IPS DF 4.7 (cell line): ENCODE measurements at regions not wholly inside any gene's neighbourhood (a gene's known extent, or its start where the extent isn't known, plus 50 kb on each side); places are given as distances from the start of the nearest gene placed in this dataset.
"Not testable (repeated sequence)": the region's sequence is repeated elsewhere in the genome, so short reads cannot be mapped to it uniquely, and the experiment has no call there.

Experiments used
- DNase-seq: peaks from one replicate; pipeline ENCODE4 v3.0.0-alpha.2; 2013; ENCODE audit warnings: low spot score; ENCODE audit errors: extremely low read depth

DNA sequence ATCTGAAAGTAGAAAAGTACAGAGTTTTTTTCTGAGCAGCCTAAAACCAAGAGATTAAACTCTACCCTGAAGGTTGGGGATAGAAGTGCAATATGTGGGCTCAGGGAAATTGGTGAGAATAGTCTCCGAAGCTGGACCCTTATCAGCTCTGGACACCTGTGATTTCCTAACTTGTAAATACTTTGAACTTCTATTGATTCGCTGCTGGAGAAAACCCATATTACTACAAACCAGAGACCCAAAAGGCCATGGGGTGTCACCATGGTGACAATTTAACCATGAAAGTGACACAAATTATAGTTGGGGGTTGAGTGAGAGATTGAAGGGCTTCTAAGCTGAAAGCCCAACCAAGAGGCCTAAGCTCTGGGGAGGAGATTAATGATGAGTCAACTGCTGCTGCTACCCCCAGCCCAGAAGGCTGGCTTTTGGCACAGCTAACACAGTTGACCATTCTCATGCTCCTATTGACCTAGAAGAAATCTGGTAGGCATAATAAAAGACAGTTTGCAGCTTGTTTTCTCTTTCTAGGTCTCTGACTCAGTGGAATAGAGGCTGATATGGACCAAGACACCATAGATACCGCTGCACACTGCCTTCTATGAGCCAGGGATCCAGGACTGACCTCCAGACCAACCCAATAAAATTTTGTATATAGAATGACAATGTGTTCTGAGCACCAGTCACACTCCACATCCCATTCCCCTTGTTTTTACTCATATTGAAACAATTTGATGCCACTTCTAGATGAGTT is 131.9 kb upstream of the FNDC3A start:
- no peak for DNase-seq

DNA sequence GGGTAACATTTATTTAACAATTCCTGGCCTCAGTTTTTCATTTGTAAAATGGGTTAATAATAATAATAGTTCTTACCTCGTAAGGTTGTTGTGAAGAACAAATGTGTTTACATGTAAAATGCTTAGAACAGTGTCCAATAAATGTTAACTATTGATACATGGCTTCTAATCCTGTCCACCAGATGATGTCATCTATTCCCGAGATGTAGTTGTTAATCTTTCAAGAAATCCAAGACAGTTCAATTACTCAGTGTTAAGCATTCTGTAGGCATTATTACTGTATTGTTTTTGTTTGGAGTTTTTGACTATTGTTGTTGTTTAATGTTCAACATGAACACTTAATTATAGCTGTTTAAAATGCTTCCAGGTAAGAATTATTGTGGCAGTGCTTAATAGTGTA is 131.0 kb upstream of the FNDC3A start:
- no peak for DNase-seq

DNA sequence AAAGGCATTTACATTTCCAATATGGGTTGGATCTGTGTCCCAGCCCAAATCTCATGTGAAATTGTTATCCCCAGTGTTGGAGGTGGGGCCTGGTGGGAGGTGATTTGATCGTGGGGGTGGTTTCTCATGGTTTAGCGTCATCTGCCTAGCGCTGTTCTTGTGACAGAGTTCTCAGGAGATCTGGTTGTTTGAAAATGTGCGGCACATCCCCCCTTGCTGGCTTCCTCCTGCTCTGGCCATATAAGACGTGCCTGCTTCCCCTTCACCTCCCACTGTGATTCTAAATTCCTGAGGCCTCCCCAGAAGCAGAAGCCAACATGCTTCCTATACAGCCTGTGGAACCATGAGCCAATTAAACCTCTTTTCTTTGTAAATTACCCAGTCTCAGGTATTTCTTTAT is 126.2 kb upstream of the FNDC3A start:
- no peak for DNase-seq

DNA sequence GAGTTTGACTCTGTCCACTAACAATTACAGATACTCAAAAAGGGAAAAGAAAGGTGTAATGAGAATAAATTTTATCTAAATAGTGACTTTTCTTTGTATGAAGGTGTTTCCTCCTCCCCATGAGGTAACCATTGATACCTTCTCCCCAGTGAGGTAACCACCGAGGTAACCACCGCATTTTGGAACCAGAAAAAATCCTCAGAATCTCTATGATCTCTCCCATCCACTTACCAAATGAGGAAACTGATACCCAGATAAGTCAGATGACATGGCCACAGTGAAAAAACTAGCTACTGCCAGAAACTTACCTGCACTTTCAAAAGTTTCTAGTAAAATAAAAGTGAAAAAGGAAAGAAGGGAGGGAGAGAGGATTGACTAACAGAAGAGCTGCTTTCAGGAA is 124.0 kb upstream of the FNDC3A start:
- no peak for DNase-seq

DNA sequence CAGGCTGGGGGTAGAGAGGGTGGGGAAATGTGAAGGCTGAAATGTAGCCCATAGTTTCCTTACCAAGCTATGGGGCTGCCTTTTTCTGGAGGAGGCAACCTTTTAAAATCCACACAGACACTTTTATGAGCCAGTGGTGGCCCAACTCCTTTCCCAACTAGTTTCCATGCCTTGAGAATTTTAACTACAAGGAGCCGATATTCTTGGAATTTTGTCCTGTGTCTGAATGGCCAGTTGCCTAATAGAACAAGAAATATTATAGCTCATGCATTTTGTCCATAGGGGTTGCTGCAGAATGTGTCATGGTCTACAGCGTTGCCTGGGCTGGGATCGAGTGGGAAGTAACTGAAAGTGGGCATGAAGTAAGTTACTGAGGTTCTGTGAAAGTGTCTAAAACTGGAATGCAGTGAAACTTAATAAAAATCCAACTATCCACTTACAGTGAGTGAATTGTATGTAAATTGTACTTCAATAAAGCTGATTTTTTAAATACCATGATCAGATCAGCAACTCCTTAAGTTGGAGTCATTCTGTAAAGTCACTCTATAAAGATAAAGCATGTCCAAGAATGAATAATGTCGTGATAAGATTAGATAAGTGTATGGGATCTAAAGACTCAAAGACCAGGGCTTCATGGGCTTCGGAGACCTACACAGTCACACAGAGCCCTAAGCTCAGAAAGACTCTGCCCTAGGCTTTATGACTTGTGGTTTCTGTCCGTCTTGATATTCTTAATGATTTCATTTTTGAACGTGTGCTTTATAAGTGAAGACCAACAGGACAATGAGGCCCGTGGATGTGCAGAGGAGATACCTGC is 122.6 kb upstream of the FNDC3A start:
- no peak for DNase-seq

DNA sequence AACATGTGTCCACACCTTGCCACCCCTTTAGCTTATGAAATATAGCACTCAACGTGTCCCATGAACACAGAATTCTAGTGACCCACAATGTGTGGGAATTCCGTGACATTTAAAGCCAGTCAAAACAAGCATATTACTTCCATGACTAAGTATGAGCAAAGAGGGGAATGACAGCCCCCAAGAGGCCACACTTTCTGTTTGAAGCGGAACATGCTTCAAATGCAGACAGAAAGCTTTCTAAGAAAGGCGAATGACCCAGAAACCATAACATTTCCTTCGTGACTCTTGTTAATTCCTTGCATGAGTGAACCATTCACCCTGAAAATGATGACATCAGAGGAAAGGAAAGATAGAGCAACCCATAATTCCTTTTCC is 122.0 kb upstream of the FNDC3A start:
- no peak for DNase-seq

DNA sequence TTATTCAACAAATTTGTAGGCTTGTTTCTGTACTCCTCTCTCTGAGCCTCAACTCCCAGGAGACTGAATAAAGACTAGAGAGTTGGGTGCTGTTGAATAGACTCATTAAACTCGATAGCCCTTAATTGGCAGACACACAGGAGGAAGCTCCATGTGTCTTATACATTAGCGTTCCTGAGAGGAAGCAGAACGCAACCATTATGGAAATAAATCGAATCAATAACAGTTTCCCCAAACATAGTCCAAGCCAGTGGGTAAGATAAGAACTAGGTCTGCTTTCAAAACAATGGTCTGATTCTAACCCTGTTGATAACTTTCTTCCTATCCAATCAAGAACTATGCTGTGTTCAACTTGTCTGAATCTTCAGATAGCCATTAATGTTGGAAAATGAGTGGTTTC is 118.1 kb upstream of the FNDC3A start:
- no peak for DNase-seq

DNA sequence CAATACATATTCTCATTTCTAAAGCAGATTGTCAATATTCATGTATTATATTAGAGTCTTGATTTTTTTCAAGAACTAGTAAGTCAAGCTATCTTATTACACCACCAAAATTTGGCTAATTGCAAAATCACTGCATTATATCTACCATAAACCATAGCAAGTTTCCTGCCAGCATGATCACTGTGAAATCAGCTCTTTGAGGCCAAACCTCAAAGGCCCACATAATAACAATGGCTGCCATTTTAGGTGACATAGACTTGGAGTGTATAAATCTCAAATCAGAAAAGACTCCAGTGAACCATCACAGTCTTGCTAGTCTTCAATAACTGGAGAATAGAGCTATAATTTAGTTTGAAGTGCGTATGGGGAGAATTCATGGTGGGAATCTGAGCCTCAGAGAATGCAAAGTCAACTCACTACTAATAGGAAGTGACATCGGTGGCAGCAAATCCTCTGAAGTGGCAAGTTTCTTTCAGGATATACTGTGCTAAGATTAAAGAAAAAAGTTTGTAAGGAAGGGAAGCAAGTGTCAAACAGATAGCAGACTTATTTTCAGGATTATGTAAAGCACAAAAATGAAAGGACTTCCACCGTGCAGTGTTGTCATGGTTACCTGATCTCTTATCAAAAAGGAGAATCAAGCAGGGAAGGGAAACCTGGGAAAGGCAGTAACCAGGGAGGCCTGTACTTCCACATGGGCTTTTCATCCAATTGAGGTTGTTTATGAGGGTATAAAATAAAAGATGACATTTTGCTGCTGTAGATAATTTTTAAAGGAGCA is 117.4 kb upstream of the FNDC3A start:
- no peak for DNase-seq

DNA sequence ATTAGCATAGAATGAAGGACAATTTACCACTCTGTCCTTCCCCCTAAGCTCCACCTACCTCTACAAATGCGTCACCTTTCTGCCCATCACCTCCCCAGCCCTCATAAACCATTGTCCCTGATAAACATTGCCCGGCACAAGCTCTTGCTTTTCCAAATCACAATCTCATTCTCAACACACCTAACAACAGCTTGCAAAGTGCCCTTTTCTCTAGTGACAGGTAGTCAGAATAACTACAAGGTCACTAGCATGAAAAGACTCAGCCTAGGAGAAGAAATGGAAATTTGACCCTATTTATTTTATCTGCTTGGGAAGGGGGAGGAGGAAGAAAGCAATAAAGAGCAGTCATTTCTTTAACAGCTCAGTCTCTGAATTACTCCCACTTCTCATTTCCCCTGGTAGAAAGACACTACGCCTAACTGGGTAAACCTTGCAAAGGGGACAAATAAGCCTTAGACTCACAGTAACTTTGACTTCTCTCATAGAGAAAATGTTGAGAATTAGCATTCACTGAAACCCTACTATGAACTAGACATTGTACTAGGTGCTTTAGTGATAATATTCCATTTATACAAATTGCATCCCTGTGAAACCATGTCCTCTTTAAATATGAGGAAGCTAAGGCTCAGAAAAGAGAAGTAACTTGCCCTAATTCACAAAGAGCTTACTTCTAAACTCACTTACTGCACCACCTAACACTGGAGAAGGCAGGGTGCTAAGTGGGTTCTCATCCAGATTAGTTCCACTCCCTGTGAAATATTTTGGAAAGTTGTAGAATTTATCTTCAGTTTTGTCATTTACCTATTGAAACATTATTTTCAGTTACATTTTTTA is 116.2 kb upstream of the FNDC3A start:
- DNase-seq: no peak

DNA sequence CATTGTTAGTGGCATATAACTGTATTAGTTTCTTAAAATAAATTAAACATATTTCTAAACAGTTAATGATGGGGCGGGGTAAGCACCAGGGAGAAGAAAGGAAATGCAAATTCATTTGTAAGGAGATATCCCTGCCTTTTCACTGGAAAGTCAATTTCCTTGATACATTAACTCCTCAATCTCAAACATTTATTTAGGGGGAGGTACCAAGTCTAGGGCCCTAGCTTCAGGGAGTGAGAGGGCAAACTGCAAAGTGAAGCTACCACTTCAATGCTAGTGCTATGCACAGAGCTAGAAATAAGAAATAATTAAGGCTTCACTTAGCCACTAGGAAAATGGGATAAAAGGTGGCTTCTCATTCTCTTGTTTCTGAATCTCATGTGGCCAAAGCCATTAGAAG is 115.3 kb upstream of the FNDC3A start:
- no peak for DNase-seq

DNA sequence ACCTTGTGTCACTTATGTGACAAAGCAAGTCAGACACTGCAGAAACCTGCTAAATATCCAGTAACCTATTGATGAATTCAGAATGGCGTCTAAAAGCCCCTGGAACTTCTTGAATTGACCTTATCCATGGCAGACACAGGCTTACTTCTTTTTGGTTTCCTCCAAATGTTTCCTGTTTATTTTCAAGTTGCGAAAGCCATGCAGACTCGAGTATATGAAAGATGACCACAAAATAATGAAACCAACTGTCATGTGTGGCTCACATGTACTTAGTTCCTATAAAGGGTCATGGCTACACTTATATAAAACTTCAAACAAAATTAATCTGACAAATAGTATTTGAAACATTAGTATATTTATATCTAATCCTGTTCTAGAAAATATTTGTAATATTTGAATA is 113.1 kb upstream of the FNDC3A start:
- no peak for DNase-seq

DNA sequence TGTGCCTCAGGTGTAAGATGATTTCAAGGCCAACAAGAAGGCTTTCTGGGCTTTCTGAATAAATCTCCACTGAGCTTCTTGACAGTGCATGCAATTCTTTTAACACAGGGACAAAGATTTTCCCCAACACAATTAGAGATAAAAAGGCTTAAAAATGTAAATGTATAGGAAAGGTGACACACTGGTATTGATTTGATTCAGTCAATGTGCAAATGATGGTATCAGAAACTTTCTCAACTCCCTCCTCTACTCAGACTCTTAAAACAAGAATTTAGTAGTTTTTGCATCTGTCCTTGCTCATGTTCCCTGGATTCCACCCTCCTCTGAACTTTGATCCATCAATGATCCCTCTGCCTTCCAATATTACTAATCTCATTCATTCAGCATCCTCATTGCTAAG is 111.6 kb upstream of the FNDC3A start:
- DNase-seq: no peak

DNA sequence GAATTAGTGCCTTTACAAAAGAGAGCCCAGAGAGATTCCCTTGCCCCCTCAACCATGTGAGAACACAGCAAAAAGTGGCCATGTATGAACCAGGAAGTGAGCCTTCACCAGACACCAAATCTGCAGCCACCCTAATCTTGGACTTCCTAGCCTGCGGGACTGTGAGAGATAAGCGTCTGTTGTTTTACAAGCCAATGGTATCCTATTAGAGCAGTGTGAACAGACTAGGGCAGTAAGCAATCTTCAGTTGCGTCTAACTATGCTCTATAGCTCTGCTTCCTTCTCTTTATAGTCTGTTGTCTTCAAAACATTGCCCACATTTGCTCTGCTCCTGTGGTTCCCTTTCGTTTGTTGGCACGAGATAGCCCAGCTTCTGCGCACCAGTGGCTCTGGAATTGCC is 109.5 kb upstream of the FNDC3A start:
- DNase-seq: no peak

DNA sequence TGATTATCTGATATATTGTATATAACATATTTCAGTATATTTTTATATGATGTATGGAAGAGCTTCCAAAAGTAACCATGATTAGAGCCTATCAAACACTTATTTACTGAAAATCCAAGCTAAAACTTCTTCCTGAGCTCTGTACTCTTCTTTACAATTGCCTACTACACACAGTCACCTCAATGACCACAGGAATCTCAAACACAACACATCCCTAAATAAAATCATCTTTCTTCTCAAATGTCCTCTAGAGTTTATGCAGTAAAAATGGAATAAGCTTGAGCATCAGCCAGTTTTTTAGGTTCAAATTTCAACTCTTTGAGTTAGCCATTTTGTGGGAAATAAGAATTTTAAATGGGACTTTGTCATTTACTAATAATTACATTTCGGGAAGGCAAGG is 102.6 kb upstream of the FNDC3A start:
- no peak for DNase-seq

DNA sequence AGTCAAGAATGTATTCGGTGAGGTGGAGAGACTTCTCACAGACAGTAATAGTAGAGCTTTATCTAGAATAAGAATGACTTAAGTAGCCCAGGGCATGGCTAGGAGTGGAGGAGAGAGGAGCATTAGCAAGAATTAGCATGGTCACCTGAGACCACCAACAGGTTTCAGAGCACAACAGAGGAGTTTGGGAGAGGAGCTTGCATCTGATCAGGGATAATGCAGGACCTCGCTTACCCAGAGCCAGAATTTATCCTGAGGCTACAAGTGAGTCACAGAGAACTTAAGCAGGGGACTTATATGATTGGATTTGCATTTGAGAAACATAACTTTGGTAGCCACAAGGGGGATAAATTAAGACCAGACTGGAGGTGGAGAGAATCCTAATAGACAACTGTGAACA is 102.1 kb upstream of the FNDC3A start:
- DNase-seq: peak; percentile 30

DNA sequence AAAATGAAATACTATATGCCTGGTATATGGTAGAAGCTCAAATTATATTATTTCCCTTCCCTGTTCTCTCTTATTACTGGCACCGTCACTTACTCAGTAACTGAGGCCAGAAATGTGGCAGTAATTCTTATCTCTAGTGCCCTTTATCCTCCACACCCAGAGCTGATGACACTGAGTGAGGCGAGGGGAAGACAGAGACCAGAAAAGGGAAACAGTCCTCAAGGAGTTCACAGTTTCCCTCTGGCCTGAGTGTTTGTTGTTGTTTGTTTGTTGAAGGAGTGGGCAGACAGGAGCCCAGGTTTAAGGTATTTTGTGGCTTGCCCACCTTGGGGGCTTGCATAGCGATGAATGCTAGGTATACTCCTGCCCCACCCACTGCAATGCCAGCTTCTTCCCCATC is 101.5 kb upstream of the FNDC3A start:
- no peak for DNase-seq

DNA sequence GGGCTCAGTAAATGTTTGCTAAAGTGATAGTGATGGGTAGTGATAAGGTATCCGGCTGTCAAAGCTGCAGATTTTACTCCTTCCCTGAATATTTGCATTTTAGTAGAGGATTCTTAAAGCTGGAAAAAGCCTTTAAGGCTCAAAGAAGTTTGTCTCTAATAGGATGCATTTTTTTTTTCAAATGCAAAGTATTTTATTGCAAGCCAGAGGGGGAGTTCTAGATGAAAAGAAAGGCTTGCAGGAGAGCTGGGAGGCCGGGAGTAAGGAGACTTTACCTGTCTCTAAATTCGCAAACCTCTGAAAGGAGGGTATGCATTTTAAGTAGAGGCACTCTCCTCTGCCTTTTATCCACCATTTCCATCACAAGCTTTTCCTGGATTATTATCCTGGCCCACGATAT is 100.7 kb upstream of the FNDC3A start:
- no peak for DNase-seq

DNA sequence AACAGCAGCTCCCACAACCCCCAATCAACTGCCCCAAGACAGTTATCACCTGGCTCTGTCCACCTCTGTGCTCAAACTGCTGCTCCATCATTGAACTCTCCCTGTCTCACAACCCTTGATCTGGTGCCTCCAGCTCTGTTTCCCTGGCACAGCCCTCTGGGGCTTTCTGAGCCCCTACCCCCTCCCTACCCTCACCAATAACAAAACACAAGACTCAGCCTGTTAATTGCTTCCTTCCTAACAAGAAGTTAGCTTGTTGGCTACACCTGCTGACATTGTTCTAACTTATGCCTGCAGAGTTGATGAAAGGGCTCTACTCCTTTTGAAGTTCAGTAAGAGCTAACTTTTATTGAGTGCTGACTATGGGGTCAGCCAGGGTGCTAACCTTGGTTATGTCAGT is 99.4 kb upstream of the FNDC3A start:
- peak; percentile 36 for DNase-seq

DNA sequence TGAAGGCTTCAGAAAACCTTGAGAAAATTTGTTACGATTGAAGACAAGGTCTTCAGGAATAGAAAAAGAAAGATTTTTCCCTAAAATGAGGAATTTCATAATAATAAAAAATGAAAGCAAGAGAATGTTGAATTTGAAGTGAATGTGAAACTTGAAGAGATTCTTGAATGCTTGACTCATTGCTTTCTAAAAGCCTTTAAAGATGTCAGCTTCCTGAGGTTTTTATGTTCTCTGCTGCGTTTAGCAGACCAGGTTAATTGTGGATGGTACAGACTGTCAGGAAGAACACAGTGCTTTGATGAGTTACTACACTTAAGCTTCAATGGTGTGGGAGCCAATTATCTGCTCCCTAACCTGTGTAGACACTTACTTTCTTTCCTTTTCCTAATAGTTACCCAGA is 96.3 kb upstream of the FNDC3A start:
- no peak for DNase-seq

DNA sequence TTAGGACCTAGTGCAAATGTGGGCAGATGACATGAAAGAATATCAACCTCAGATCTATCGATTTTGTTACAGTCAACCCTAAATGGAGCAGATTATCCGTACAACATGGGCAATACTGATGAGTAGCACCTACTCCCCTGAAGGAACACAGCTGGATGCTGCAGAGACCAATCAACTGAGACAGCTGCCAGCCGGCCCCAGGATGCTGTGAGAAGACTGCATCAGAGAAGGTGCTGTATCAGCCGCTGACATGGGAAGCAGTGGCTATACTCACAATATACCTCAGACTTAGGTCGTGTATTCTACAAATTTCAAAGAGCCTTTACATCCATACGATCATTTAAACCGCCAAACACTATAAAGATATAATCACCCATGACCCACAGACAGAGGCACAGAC is 95.9 kb upstream of the FNDC3A start:
- no peak for DNase-seq

DNA sequence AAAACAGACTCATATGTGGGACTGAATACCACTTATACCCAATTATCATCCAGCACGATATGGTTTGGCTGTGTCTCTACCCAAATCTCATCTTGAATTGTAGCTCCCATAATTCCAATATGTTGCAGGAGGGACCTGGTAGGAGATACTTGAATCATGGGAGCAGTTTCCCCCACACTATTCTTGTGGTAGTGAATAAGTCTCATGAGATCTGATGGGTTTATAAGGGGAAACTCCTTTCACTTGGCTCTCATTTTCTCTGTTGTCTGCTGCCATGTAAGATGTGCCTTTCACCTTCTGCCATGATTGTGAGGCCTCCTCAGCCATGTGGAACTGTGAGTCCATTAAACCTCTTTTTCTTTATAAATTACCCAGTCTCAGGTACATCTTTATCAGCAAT is 91.9 kb upstream of the FNDC3A start:
- DNase-seq: not testable (repeated sequence)

DNA sequence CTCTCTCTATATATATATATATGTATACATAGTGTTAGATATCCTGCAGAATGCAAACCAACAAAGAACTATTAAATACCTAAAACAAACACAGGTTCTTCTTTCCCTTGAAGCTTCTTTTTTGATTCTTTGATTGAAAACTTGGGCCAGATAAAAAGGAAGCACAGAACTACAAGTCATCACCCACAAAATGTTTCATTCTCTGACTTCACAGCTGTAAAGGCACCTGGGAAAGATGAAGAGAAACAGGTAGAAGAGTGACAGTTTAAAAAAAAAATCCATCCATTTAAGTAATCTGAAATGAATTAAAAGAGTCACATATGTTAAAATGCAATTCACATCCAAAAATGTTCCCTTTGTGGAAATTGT is 90.7 kb upstream of the FNDC3A start:
- DNase-seq: no peak
